Panc1 (cell line): ENCODE measurements at regions not wholly inside any gene's neighbourhood (a gene's known extent, or its start where the extent isn't known, plus 50 kb on each side); places are given as distances from the start of the nearest gene placed in this dataset.

Experiments
- CTCF ChIP-seq: fragments of 450-650 bp; IDR thresholded peaks from 2 replicates; pipeline ENCODE4 v1.5.1; 2017; ENCODE audit warnings: mild to moderate bottlenecking
- POLR2AphosphoS5 ChIP-seq: IDR thresholded peaks from 2 replicates; pipeline ENCODE4 v1.6.1; 2012; ENCODE audit warnings: mild to moderate bottlenecking, low read depth, low read length, moderate library complexity
- SIN3A ChIP-seq: IDR thresholded peaks from 2 replicates; pipeline ENCODE4 v1.6.1; 2012; ENCODE audit warnings: low read depth, mild to moderate bottlenecking, low read length, moderate library complexity, borderline replicate concordance; ENCODE audit not compliant: insufficient read depth

- TF ChIP-seq CTCF: no peak
- TF ChIP-seq POLR2AphosphoS5: no peak
- no peak for TF ChIP-seq SIN3A
Measured at GRCh38 chr19:32097620-32098019, 247.8 kb upstream of the ZNF507 start.
